ENCODE measurements at regions not wholly inside any gene's neighbourhood (a gene's known extent, or its start where the extent isn't known, plus 50 kb on each side); places are given as distances from the start of the nearest gene placed in this dataset.

GRCh38 chr5:99030906-99031440 is 102.2 kb upstream of the CHD1 start:
- TF ChIP-seq CTCF (conservative IDR thresholded peaks at IDR 0.05; ENCODE audit: low read length) (no peak), EZH2phosphoT487 (IDR thresholded peaks at IDR 0.05; ENCODE audit: borderline replicate concordance, low read depth, low read length) (no peak)
